ENCODE measurements at regions not wholly inside any gene's neighbourhood (a gene's known extent, or its start where the extent isn't known, plus 50 kb on each side); places are given as distances from the start of the nearest gene placed in this dataset.

DNA sequence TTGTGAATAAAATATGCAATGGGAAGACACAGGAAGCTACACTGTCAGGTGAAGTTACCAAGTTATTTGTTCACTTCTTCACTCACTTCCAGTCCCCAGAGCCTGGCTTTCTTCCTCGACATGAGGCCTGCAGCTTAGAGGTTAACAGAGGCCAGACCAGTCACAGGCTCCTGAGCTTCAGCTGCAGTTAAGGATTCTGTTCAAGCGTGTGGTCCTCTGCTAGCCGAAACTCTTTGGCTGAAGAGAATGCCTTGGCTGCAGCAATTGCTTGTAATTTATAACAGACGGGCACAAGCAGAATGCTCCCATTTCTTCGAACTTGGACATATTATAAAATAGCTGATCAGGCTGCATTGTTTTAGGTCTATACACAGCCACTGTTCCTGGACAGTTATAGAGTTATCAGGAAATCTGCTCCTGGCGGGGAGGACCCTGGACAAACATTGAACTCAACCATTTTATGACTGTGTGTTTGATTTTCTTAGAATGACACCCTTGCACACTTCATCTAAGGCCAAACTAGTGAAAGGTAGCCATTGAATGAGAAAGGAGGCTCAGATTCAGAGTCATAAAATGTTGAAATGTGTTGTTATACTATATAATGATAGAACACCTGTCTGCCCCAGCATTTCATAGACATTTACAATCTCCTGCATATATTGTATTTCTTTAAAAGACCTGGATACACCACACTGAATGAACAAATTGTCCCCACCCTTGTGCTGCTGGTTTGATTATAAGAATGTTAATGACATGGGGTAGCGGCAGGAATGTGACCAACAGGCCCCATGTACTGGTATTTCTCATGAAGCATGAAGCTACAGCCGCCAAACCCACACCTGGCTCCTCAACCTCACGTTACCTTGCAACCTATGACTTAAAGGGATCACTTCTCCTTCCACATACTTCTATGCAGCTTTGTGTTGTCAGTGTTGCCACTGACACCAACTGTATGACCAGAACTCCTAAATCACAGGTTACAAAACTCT lies 153.6 kb downstream of the TDRD15 start:
- TF ChIP-seq, protein P1, sequence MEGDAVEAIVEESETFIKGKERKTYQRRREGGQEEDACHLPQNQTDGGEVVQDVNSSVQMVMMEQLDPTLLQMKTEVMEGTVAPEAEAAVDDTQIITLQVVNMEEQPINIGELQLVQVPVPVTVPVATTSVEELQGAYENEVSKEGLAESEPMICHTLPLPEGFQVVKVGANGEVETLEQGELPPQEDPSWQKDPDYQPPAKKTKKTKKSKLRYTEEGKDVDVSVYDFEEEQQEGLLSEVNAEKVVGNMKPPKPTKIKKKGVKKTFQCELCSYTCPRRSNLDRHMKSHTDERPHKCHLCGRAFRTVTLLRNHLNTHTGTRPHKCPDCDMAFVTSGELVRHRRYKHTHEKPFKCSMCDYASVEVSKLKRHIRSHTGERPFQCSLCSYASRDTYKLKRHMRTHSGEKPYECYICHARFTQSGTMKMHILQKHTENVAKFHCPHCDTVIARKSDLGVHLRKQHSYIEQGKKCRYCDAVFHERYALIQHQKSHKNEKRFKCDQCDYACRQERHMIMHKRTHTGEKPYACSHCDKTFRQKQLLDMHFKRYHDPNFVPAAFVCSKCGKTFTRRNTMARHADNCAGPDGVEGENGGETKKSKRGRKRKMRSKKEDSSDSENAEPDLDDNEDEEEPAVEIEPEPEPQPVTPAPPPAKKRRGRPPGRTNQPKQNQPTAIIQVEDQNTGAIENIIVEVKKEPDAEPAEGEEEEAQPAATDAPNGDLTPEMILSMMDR (IDR thresholded peaks at IDR 0.05; ENCODE audit: low read depth, low read length), result no peak
- TF ChIP-seq EZH2phosphoT487 (IDR thresholded peaks at IDR 0.05; ENCODE audit: low read depth), result no peak
